Astrocyte of the spinal cord (primary cell): ENCODE measurements at regions not wholly inside any gene's neighbourhood (a gene's known extent, or its start where the extent isn't known, plus 50 kb on each side); places are given as distances from the start of the nearest gene placed in this dataset.
A peak's percentile ranks its signal among the peaks of the same experiment; 100 is the strongest.

Source experiments
- DNase-seq: peaks from one replicate; pipeline ENCODE4 v3.0.0; 2011; ENCODE audit warnings: low read depth, low spot score
- H3K4me3 ChIP-seq: 2 replicates; pipeline ENCODE4 v1.5.1; 2011; ENCODE audit warnings: low read depth, mild to moderate bottlenecking, low read length, moderate library complexity
- in situ Hi-C: cut with HindIII; loops from 2 replicates; pipeline ENCODE4 v1.10.0; 2017; ENCODE audit warnings: low sequenced_read_pairs
- TF ChIP-seq, protein P1 (sequence below): IDR thresholded peaks from 2 replicates; pipeline ENCODE4 v1.5.1; 2012; ENCODE audit warnings: low read depth, mild to moderate bottlenecking, low read length, inconsistent platforms

- H3K4me3 ChIP-seq: no peak overlapping the region
- TF ChIP-seq, protein P1, sequence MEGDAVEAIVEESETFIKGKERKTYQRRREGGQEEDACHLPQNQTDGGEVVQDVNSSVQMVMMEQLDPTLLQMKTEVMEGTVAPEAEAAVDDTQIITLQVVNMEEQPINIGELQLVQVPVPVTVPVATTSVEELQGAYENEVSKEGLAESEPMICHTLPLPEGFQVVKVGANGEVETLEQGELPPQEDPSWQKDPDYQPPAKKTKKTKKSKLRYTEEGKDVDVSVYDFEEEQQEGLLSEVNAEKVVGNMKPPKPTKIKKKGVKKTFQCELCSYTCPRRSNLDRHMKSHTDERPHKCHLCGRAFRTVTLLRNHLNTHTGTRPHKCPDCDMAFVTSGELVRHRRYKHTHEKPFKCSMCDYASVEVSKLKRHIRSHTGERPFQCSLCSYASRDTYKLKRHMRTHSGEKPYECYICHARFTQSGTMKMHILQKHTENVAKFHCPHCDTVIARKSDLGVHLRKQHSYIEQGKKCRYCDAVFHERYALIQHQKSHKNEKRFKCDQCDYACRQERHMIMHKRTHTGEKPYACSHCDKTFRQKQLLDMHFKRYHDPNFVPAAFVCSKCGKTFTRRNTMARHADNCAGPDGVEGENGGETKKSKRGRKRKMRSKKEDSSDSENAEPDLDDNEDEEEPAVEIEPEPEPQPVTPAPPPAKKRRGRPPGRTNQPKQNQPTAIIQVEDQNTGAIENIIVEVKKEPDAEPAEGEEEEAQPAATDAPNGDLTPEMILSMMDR: no peak
- in situ Hi-C loops: no loop called here
- no peak for DNase-seq
These were observed 80.1 kb upstream of the KLF12 start for GRCh38 chr13:74214321-74214720.

DNA sequence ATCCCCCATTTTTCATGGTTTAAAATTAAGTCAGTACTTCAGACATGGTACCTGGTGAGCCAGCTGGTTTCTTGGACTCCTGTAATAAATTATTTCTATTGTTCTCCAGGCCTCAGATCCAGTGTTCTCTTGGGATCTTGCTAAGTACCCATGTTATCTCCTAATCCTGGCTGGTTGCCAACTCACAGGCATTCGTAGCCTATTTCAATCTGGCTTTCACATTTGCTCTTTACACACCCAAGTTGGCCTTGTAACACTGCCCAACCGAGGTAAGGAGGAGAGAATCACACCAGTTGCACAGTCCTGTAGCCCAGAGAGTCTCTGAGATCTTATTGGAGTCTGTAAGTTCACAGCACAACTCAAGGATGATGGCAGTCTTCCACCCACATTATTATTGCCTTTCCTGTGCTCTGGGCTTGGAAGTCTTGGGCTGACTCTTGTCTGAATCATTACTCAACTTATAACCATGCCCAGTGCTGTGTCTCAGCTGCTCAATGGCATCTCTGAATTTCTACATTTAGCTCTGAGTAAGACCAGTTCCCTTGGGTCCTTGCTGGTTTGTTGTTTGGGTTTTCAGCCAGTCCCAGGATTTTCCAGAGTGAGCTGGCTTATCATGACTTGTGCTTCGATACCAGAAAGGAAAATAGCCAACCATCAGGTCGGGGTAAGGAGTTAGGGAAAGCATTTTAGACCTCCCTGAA, 76.6 kb upstream of the KLF12 start:
- H3K4me3 ChIP-seq: no peak overlapping the region
- in situ Hi-C loops: no loop called here
- TF ChIP-seq, protein P1: no peak
- peak; percentile 94 for DNase-seq

GRCh38 chr13:74206855-74207254, 72.7 kb upstream of the KLF12 start:
- H3K4me3 ChIP-seq: no peak overlapping the region
- in situ Hi-C loops: no loop called here
- DNase-seq: no peak
- TF ChIP-seq, protein P1: no peak

GRCh38 chr13:74206061-74206561, 71.9 kb upstream of the KLF12 start:
- TF ChIP-seq, protein P1: no peak
- in situ Hi-C loops: no loop called here
- peak; percentile 91 for DNase-seq
- H3K4me3 ChIP-seq: no peak overlapping the region

DNA sequence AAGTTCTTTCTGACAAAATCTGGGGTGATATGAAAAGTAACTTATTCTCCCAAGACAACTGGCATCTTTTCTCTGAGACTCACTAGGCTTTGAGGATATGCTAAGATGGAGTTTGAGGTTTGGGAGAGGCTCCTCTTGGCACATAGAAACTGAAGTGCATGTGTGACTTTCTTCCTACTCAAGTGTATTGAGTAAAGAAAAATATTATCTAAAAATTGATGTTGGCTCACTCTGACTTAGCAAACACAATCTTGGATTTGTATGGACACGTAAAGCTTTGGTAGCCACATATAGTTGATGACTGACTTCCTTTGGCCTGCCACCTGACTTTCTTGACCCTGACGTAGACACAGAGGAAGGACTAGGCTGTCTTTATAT, 71.1 kb upstream of the KLF12 start:
- no peak overlapping the region for H3K4me3 ChIP-seq
- peak; percentile 40 for DNase-seq
- in situ Hi-C loops: no loop called here
- TF ChIP-seq, protein P1: no peak

DNA sequence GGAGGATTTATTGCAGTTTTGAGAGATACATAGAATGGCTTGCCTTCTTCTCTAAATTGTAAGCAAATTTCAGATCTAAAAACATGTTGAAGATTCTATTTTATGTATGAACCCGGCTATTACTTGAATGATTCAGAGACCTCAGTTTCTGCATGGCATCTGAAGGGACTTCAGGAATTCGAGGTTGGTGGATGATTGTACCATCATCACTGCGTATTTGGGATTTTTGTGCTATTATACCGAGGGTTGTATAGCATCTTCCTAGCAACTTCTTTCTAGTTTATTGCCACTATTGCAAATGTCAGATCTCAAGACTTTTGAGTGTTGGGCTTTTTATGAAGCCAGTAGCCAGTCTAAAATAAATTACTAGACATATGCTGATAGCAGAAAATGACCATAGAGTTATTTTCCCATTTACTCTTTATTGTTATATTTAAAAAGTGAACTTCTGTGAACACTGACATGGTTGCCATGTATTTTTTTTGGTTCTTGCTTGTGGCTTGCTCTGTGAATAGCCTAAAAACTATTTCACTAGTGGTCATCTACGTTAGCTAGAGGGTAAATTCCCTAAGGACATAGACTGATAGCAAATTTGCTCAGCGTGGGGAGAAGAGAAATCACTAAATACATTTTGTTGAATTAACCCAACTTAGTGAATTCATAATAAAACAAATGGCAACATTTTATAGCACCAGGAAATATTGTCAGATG, 70.6 kb upstream of the KLF12 start:
- in situ Hi-C loops: no loop called here
- H3K4me3 ChIP-seq: no peak overlapping the region
- TF ChIP-seq, protein P1: no peak
- DNase-seq: peak; percentile 65
